B cell (primary cell): ENCODE measurements at regions not wholly inside any gene's neighbourhood (a gene's known extent, or its start where the extent isn't known, plus 50 kb on each side); places are given as distances from the start of the nearest gene placed in this dataset.
"Not testable (repeated sequence)": the region's sequence is repeated elsewhere in the genome, so short reads cannot be mapped to it uniquely, and the experiment has no call there.

Experiments used
- ATAC-seq: fragments of 200-7000 bp; cut with Tn5 transposase; one replicate; pipeline ENCODE4 v1.10.0; 2021; ENCODE audit warnings: low read depth, mild to moderate bottlenecking, moderate number of reproducible peaks, moderate library complexity
- CTCF ChIA-PET: fragments of 350-600 bp; sonication (Branson Sonifier 250); formaldehyde crosslinking; loops from one replicate; lab custom pipeline; 2021; ENCODE audit warnings: antibody characterized with exemption, inconsistent platforms; lab: Charles Lee
- POLR2A ChIA-PET: fragments of 350-600 bp; sonication (Branson Sonifier 250); formaldehyde crosslinking; loops from one replicate; lab custom pipeline; 2021; ENCODE audit warnings: antibody characterized with exemption; lab: Charles Lee
- DNase-seq: peaks from one replicate; pipeline ENCODE4 v3.0.0; 2013
- H2AFZ ChIP-seq: 2 replicates; pipeline ENCODE4 v1.6.1; 2012; ENCODE audit warnings: mild to moderate bottlenecking, low read depth, low read length; ENCODE audit not compliant: insufficient read depth, poor library complexity, severe bottlenecking
- H3K27ac ChIP-seq, 2 donors: 1 replicate in 1 of 2; 2 replicates in 1 of 2; pipeline ENCODE4 v1.5.1; 2012 to 2013; ENCODE audit warnings: low read length in 2 of 2, mild to moderate bottlenecking in 2 of 2, moderate library complexity in 1 of 2
- H3K27me3 ChIP-seq, 4 experiments: fragments of 200-600 bp in 1 of 4; sonication (generic) in 1 of 4; replicated peaks in 1 of 4; 1 replicate in 2 of 4; 2 replicates in 2 of 4; pipeline versions ENCODE4 v1.6.1 to v1.7.0; 2013 to 2016; ENCODE audit warnings: low read length in 3 of 4, mild to moderate bottlenecking in 2 of 4, mixed read lengths in 1 of 4, moderate library complexity in 1 of 4; ENCODE audit not compliant: insufficient read depth in 4 of 4, control insufficient read depth in 3 of 4; ENCODE audit errors: control extremely low read depth in 1 of 4
- H3K36me3 ChIP-seq, 2 experiments: replicated peaks in 1 of 2; 1 replicate in 1 of 2; 2 replicates in 1 of 2; pipeline versions ENCODE4 v1.6.1 to v1.7.1; 2013; ENCODE audit warnings: low read length in 1 of 2; ENCODE audit not compliant: insufficient read depth in 2 of 2, control insufficient read depth in 1 of 2; ENCODE audit errors: control extremely low read depth in 1 of 2, extremely low read depth in 1 of 2
- H3K4me1 ChIP-seq, 2 donors: fragments of 200-600 bp in 1 of 2; sonication (generic) in 1 of 2; 1 replicate in 1 of 2; 2 replicates in 1 of 2; pipeline versions ENCODE4 v1.5.1 to v1.6.1; 2013 to 2017; ENCODE audit warnings: low read length in 2 of 2; ENCODE audit not compliant: control insufficient read depth in 2 of 2, insufficient read depth in 2 of 2
- H3K4me2 ChIP-seq: replicated peaks from 2 replicates; pipeline ENCODE3; 2012; ENCODE audit warnings: mild to moderate bottlenecking, low read depth, low read length; ENCODE audit not compliant: poor library complexity, severe bottlenecking
- H3K4me3 ChIP-seq, 5 experiments: fragments of 200-600 bp in 1 of 5; sonication (generic) in 1 of 5; 1 replicate in 3 of 5; 2 replicates in 2 of 5; pipeline versions ENCODE4 v1.5.1 to v1.7.0; 2011 to 2016; ENCODE audit warnings: low read length in 4 of 5, mild to moderate bottlenecking in 4 of 5, low read depth in 2 of 5, control low read depth in 1 of 5, moderate library complexity in 1 of 5; ENCODE audit not compliant: insufficient read depth in 1 of 5; ENCODE audit errors: control extremely low read depth in 1 of 5, extremely low read depth in 1 of 5
- H3K79me2 ChIP-seq: fragments of 200-600 bp; sonication (generic); one replicate; pipeline ENCODE4 v1.6.0; 2016; ENCODE audit warnings: low read length; ENCODE audit not compliant: control insufficient read depth, insufficient read depth
- H3K9ac ChIP-seq: fragments of 200-600 bp; sonication (generic); 2 replicates; pipeline ENCODE4 v1.6.1; 2017; ENCODE audit warnings: mild to moderate bottlenecking, low read length, moderate library complexity
- H3K9me3 ChIP-seq, 3 donors: one replicate each; pipeline versions ENCODE4 v1.6.1 to v1.7.1; 2013; ENCODE audit warnings: low read length in 2 of 3; ENCODE audit not compliant: control insufficient read depth in 2 of 3, insufficient read depth in 1 of 3; ENCODE audit errors: control extremely low read depth in 1 of 3
- H4K20me1 ChIP-seq: 2 replicates; pipeline ENCODE4 v1.6.0; 2012; ENCODE audit warnings: mild to moderate bottlenecking, low read length; ENCODE audit not compliant: insufficient read depth, control insufficient read depth, poor library complexity, severe bottlenecking
- H3K27ac Mint-ChIP-seq: one replicate; pipeline ENCODE4 v1.8.0; 2021; ENCODE audit warnings: mixed read lengths
- H3K27me3 Mint-ChIP-seq: one replicate; pipeline ENCODE4 v1.8.0; 2021; ENCODE audit warnings: mixed read lengths
- H3K4me1 Mint-ChIP-seq: one replicate; pipeline ENCODE4 v1.8.0; 2021; ENCODE audit warnings: mixed read lengths
- H3K4me3 Mint-ChIP-seq: one replicate; pipeline ENCODE4 v1.8.0; 2021; ENCODE audit warnings: mixed read lengths
- H3K9me3 Mint-ChIP-seq: one replicate; pipeline ENCODE4 v1.8.0; 2022; ENCODE audit warnings: mixed read lengths; ENCODE audit not compliant: insufficient read depth
- EZH2 ChIP-seq: IDR thresholded peaks from 2 replicates; pipeline ENCODE4 v1.6.1; 2012; ENCODE audit warnings: borderline replicate concordance, low read depth, mild to moderate bottlenecking, moderate library complexity, low read length; ENCODE audit not compliant: insufficient read depth, poor library complexity, severe bottlenecking
- WGBS: methylation state at CpG from one replicate; pipeline ENCODE4 v1.1.5; 2013; ENCODE audit warnings: missing lambda C conversion rate; ENCODE audit not compliant: insufficient coverage; 5-methylcytosine and 5-hydroxymethylcytosine counted together
- intact Hi-C: fragments of 100-400 bp; cut with micrococcal nuclease; formaldehyde crosslinking; loops from one replicate; pipeline ENCODE4 v1.10.0; 2022
- TF ChIP-seq, protein P1 (sequence below): fragments of 200-600 bp; IDR thresholded peaks from one replicate; pipeline ENCODE4 v1.8.0; 2022; ENCODE audit warnings: antibody characterized with exemption, mild to moderate bottlenecking

GRCh38 chr6:102918161-102918560 lies 1524.7 kb downstream of the GRIK2 start:
- H3K27ac ChIP-seq = no peak overlapping the region
- no peak overlapping the region for H3K4me2 ChIP-seq
- Mint-ChIP-seq H3K27ac (no peak overlapping the region), H3K4me3 (no peak overlapping the region), H3K9me3 (peaks cover 4% of the 10 kb centered on the region), H3K27me3 (no peaks in the 10 kb centered on the region), H3K4me1 (no peaks in the 10 kb centered on the region)
- no peak overlapping the region for H2AFZ ChIP-seq
- no peaks in the 10 kb centered on the region for H4K20me1 ChIP-seq
- H3K9me3 ChIP-seq = peaks cover 0 to 7% (median 5%) of the 10 kb centered on the region in 3 donors
- no peaks in the 10 kb centered on the region for H3K36me3 ChIP-seq
- intact Hi-C loops = no loop called here
- ChIA-PET POLR2A (no interaction called here), CTCF (no interaction called here)
- H3K9ac ChIP-seq = no peak overlapping the region
- ATAC-seq (no peak), DNase-seq (no peak)
- no peaks in the 10 kb centered on the region for H3K4me1 ChIP-seq
- TF ChIP-seq, protein P1, sequence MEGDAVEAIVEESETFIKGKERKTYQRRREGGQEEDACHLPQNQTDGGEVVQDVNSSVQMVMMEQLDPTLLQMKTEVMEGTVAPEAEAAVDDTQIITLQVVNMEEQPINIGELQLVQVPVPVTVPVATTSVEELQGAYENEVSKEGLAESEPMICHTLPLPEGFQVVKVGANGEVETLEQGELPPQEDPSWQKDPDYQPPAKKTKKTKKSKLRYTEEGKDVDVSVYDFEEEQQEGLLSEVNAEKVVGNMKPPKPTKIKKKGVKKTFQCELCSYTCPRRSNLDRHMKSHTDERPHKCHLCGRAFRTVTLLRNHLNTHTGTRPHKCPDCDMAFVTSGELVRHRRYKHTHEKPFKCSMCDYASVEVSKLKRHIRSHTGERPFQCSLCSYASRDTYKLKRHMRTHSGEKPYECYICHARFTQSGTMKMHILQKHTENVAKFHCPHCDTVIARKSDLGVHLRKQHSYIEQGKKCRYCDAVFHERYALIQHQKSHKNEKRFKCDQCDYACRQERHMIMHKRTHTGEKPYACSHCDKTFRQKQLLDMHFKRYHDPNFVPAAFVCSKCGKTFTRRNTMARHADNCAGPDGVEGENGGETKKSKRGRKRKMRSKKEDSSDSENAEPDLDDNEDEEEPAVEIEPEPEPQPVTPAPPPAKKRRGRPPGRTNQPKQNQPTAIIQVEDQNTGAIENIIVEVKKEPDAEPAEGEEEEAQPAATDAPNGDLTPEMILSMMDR = no peak
- no peak for TF ChIP-seq EZH2
- no peaks in the 10 kb centered on the region for H3K27me3 ChIP-seq
- 60% methylated on average over 1 of the region's 6 CpGs for WGBS
- H3K4me3 ChIP-seq = no peak overlapping the region
- H3K79me2 ChIP-seq = no peaks in the 10 kb centered on the region

DNA sequence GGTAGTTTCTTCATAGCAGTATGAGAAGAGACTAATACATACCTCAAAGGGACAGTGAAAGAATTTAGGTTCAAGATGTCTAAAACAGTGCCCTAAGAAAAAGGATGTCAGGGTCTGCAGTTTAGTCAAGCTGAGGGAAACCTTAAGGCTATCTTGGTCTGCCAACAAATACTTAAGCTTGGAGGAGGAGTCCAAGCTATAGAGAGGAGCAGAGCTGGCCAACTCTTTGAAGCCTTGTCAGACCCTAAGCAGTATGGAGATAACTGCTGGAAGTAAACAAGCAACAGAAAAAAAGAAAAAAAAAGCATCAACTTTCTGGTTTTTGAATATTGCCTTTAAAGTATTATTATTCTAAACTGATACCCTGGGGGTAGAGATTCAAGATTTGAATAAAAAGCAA lies 1518.1 kb downstream of the GRIK2 start:
- no peaks in the 10 kb centered on the region for H3K4me1 ChIP-seq
- TF ChIP-seq, protein P1 = no peak
- TF ChIP-seq EZH2 = no peak
- H3K27me3 ChIP-seq = no peaks in the 10 kb centered on the region
- Mint-ChIP-seq H3K27me3 (no peaks in the 10 kb centered on the region), H3K27ac (no peak overlapping the region), H3K4me3 (no peak overlapping the region), H3K4me1 (no peaks in the 10 kb centered on the region), H3K9me3 (peaks cover 5% of the 10 kb centered on the region)
- H3K27ac ChIP-seq = no peak overlapping the region
- no peak overlapping the region for H3K4me2 ChIP-seq
- H3K9ac ChIP-seq = no peak overlapping the region
- H2AFZ ChIP-seq = no peak overlapping the region
- H4K20me1 ChIP-seq = no peaks in the 10 kb centered on the region
- peaks cover 0 to 12% (median 0%) of the 10 kb centered on the region in 3 donors for H3K9me3 ChIP-seq
- H3K4me3 ChIP-seq = no peak overlapping the region
- intact Hi-C loops = no loop called here
- POLR2A ChIA-PET = no interaction called here
- no peak for DNase-seq
- no peaks in the 10 kb centered on the region for H3K79me2 ChIP-seq
- CTCF ChIA-PET = no interaction called here
- ATAC-seq = no peak
- H3K36me3 ChIP-seq = no peaks in the 10 kb centered on the region

DNA sequence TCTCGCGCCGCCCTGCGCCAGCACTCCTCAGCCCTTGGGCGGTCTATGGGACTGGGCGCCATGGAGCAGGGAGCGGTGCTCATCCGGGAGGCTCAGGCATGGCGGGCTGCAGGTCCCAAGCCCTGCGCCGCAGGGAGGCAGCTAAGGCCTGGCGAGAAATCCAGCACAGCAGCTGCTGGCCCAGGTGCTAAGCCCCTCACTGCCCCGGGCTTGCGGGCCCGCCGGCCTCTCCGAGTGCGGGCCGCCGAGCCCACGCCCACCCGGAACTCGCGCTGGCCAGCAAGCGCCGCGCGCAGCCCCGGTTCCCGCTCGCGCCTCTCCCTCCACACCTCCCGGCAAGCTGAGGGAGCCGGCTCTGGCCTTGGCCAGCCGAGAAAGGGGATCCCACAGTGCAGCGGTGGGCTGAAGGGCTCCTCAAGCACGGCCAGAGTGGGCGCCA lies 1517.2 kb downstream of the GRIK2 start:
- H3K27ac Mint-ChIP-seq, intact Hi-C loops, H3K27ac ChIP-seq, H3K36me3 ChIP-seq, POLR2A ChIA-PET, H3K4me1 ChIP-seq, H3K9me3 Mint-ChIP-seq, H3K4me3 ChIP-seq, H2AFZ ChIP-seq, CTCF ChIA-PET, DNase-seq, H3K4me2 ChIP-seq, H3K79me2 ChIP-seq, ATAC-seq, H3K27me3 ChIP-seq, H3K4me1 Mint-ChIP-seq, H3K4me3 Mint-ChIP-seq, H3K9ac ChIP-seq, H4K20me1 ChIP-seq, H3K27me3 Mint-ChIP-seq: not testable (repeated sequence)
- 97% methylated on average over 38 of the region's 38 CpGs for WGBS
- peaks cover 0 to 12% (median 0%) of the 10 kb centered on the region in 3 donors for H3K9me3 ChIP-seq
